HEK293T (cell line): ENCODE measurements at regions not wholly inside any gene's neighbourhood (a gene's known extent, or its start where the extent isn't known, plus 50 kb on each side); places are given as distances from the start of the nearest gene placed in this dataset.

Experiments used
- CTCF ChIA-PET: fragments of 350-600 bp; formaldehyde crosslinking; extraction: SDS; loops from one replicate; lab custom pipeline; 2021; ENCODE audit warnings: antibody characterized with exemption, inconsistent platforms; lab: Yijun Ruan, JAX
- POLR2A ChIA-PET: fragments of 350-600 bp; formaldehyde crosslinking; extraction: SDS; loops from one replicate; lab custom pipeline; 2020; ENCODE audit warnings: antibody characterized with exemption, inconsistent platforms; lab: Yijun Ruan, JAX
- DNase-seq: peaks from one replicate; pipeline ENCODE4 v3.0.0; 2012; ENCODE audit warnings: mixed read lengths; ENCODE audit errors: extremely low spot score
- ARNT ChIP-seq: fragments of 450-650 bp; IDR thresholded peaks from 2 replicates; pipeline ENCODE4 v1.6.1; 2017; ENCODE audit warnings: mild to moderate bottlenecking
- BHLHE40 ChIP-seq: fragments of 450-650 bp; IDR thresholded peaks from 2 replicates; pipeline ENCODE4 v1.6.1; 2016; ENCODE audit warnings: mild to moderate bottlenecking, moderate library complexity, borderline replicate concordance
- CTBP1 ChIP-seq: fragments of 450-650 bp; IDR thresholded peaks from 2 replicates; pipeline ENCODE4 v1.6.1; 2016; ENCODE audit warnings: borderline replicate concordance
- ELF4 ChIP-seq: fragments of 450-650 bp; IDR thresholded peaks from 2 replicates; pipeline ENCODE4 v1.6.1; 2017; ENCODE audit warnings: antibody characterized with exemption
- FOXA1 ChIP-seq: fragments of 450-650 bp; IDR thresholded peaks from 2 replicates; pipeline ENCODE4 v1.6.1; 2016; ENCODE audit warnings: mild to moderate bottlenecking
- FOXK2 ChIP-seq: fragments of 450-650 bp; IDR thresholded peaks from 2 replicates; pipeline ENCODE4 v1.6.1; 2016; ENCODE audit warnings: mild to moderate bottlenecking
- FOXM1 ChIP-seq: fragments of 450-650 bp; IDR thresholded peaks from 2 replicates; pipeline ENCODE4 v1.6.1; 2017; ENCODE audit warnings: mild to moderate bottlenecking, borderline replicate concordance
- HDGF ChIP-seq: fragments of 450-650 bp; IDR thresholded peaks from 2 replicates; pipeline ENCODE4 v1.6.1; 2017; ENCODE audit warnings: antibody characterized with exemption, borderline replicate concordance
- L3MBTL2 ChIP-seq: fragments of 450-650 bp; conservative IDR thresholded peaks from 2 replicates; pipeline ENCODE4 v1.6.1; 2016; ENCODE audit warnings: mild to moderate bottlenecking
- LEF1 ChIP-seq: fragments of 450-650 bp; IDR thresholded peaks from 2 replicates; pipeline ENCODE4 v1.6.1; 2017; ENCODE audit warnings: mild to moderate bottlenecking, borderline replicate concordance
- NFRKB ChIP-seq: fragments of 450-650 bp; IDR thresholded peaks from 2 replicates; pipeline ENCODE4 v1.6.1; 2016; ENCODE audit warnings: mild to moderate bottlenecking, moderate library complexity
- PKNOX1 ChIP-seq: fragments of 450-650 bp; IDR thresholded peaks from 2 replicates; pipeline ENCODE4 v1.6.1; 2016
- SP1 ChIP-seq: fragments of 450-650 bp; IDR thresholded peaks from 2 replicates; pipeline ENCODE4 v1.6.1; 2017
- SUZ12 ChIP-seq: fragments of 450-650 bp; IDR thresholded peaks from 2 replicates; pipeline ENCODE4 v1.6.1; 2016; ENCODE audit warnings: mild to moderate bottlenecking
- TARDBP ChIP-seq: fragments of 450-650 bp; IDR thresholded peaks from 2 replicates; pipeline ENCODE4 v1.6.1; 2016
- ZNF384 ChIP-seq: fragments of 450-650 bp; IDR thresholded peaks from 2 replicates; pipeline ENCODE4 v1.6.1; 2016

- ChIA-PET CTCF (interaction anchor here (0.9 kb wide), 1 partner anchor 17 kb away, joined by 3 read pairs; no protein-coding TSS in a partner anchor), POLR2A (no interaction called here)
- TF ChIP-seq SUZ12 (no peak), NFRKB (no peak)
- no peak for DNase-seq
Measured at GRCh38 chr11:95688501-95689222, 100.9 kb downstream of the FAM76B start.

DNA sequence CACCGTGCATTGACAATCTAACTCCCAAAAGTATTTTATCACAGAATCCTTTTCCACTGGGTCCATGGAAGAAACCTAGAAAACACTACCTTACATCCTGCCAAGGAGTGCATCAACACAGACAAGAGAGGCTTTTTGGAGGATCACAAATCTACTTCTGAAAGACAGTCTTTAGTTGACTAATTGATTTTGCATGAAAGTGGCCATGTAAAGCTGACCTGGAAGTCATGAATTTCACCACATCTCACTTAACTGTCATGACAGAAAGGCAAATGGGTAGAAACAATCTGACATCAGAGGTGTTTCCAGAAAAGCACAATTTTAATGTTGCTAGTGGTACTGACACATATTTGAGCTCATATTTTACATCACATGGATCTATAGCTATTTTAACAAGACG, 101.6 kb downstream of the FAM76B start:
- POLR2A ChIA-PET: no interaction called here
- TF ChIP-seq ELF4: no peak
- CTCF ChIA-PET: interaction anchor here (0.9 kb wide), 1 partner anchor 17 kb away, joined by 3 read pairs; no protein-coding TSS in a partner anchor
- DNase-seq: no peak

DNA sequence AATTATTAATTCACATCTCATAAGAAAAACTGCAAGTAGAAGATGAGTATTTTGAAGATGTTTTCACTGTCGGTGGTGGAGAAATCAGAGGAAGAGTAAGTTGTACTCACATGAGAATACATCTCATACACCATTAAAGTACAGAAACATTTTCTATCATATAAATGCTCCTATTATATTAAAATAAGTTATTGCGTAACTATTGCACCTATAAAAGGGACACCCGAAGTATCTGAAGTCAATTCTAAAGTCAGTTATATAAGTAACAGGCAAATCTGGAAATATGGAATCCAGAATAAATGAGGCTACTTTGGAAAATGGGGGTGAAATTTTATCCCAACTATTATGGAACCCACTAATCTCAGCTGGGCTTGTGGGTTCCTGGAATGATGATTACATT, 103.3 kb downstream of the FAM76B start:
- ChIA-PET CTCF (no interaction called here), POLR2A (no interaction called here)
- TF ChIP-seq TARDBP (no peak), HDGF (no peak), ELF4 (no peak), SP1 (no peak), L3MBTL2 (no peak), CTBP1 (no peak), LEF1 (no peak), SUZ12 (no peak), NFRKB (no peak), FOXK2 (no peak), BHLHE40 (no peak), ARNT (no peak), PKNOX1 (no peak), FOXA1 (no peak), FOXM1 (no peak), ZNF384 (no peak)
- DNase-seq: no peak

GRCh38 chr11:95684701-95685100, 104.9 kb downstream of the FAM76B start:
- ChIA-PET CTCF (no interaction called here), POLR2A (no interaction called here)
- no peak for DNase-seq
- TF ChIP-seq SP1 (no peak), FOXA1 (no peak), LEF1 (no peak), BHLHE40 (no peak), ELF4 (no peak), FOXK2 (no peak), TARDBP (no peak), ZNF384 (no peak), HDGF (no peak), L3MBTL2 (no peak)

DNA sequence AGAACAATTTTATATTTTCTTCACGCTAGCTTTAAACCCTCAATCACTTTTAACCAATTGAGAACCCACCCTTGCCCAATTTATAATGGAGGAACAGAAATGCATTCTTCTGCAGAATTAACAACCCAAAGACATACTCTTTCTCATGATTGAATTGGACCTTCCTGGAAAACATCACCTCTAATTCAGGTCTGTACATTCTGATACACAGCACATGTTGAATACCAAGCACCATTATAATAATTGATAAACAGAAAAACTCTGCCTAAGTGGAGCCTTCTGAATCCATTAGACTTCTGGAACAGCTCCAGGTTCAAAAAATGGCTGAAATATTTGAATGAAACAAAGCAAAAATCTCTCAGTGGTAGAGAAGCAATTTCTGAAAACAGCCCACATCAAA, 105.4 kb downstream of the FAM76B start:
- ChIA-PET CTCF (no interaction called here), POLR2A (no interaction called here)
- no peak for TF ChIP-seq SUZ12
- DNase-seq: no peak

GRCh38 chr11:95682552-95682951, 107.0 kb downstream of the FAM76B start:
- CTCF ChIA-PET: no interaction called here
- POLR2A ChIA-PET: no interaction called here
- no peak for DNase-seq
- TF ChIP-seq BHLHE40: no peak

DNA sequence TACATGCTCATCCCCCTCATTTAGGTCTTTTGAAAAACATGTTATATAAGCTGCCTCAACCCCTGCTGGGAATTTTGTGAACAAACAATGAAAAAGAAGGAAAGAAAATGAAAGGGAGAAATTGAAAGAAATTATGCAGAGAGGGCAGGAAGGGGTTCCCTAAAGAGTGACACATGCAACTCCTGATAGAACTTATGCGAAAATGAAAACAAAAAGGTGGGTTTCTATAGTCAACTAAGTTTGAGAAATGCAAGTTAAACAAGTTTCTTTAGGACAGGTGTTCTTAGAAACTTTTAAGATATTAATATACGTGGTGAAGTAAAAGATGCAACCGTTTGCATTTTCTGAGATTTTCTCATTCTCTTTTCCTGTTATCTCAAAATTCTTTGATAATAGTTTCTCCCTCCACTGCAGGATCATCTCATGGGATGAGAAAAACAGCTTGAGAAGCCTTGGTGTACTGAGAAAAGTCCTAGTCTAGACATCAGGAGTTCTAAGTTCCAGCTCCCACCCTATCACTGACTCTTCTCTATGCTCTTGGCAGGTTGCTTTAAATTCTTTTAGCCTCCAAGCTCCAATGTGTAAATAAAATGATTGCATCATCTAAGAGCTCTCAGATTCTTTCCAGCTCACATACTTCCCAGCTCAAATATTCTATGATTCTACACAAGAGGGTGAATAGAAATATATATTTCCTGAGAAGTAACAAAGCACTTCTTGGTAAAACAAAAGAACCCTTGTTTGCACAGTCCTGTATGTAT, 109.2 kb downstream of the FAM76B start:
- POLR2A ChIA-PET: interaction anchor here (1.5 kb wide), 1 partner anchor 15 kb away, joined by 3 read pairs; no protein-coding TSS in a partner anchor
- no peak for DNase-seq
- CTCF ChIA-PET: interaction anchor here (0.5 to 1.5 kb wide), 4 partner anchors 14 to 783 kb away, joined by 3 to 6 read pairs (median 3); no protein-coding TSS in a partner anchor
- TF ChIP-seq HDGF (no peak), L3MBTL2 (no peak), CTBP1 (no peak)

GRCh38 chr11:95678988-95679387, 110.6 kb downstream of the FAM76B start:
- CTCF ChIA-PET: no interaction called here
- TF ChIP-seq BHLHE40 (no peak), FOXK2 (no peak), CTBP1 (no peak), LEF1 (no peak), FOXM1 (no peak), TARDBP (no peak), SUZ12 (no peak), ELF4 (no peak), NFRKB (no peak), FOXA1 (no peak), ARNT (no peak), ZNF384 (no peak)
- DNase-seq: no peak
- POLR2A ChIA-PET: no interaction called here
